Lower lobe of right lung (tissue), 2 donors: ENCODE measurements at regions not wholly inside any gene's neighbourhood (a gene's known extent, or its start where the extent isn't known, plus 50 kb on each side); places are given as distances from the start of the nearest gene placed in this dataset.

Experiments
- ATAC-seq, 2 donors: fragments of 200-7000 bp; cut with Tn5 transposase; one replicate each; pipeline ENCODE4 v1.9.1; 2020 to 2022; ENCODE audit warnings: mild to moderate bottlenecking in 2 of 2, moderate library complexity in 2 of 2
- DNase-seq: peaks from one replicate; pipeline ENCODE4 v3.0.0-alpha.2; 2020
- H3K27ac ChIP-seq: fragments of 200-600 bp; one replicate; pipeline ENCODE4 v1.8.0; 2022
- H3K27me3 ChIP-seq: fragments of 200-600 bp; one replicate; pipeline ENCODE4 v1.8.0; 2022; ENCODE audit warnings: low read depth
- H3K36me3 ChIP-seq: fragments of 200-600 bp; one replicate; pipeline ENCODE4 v1.8.0; 2022; ENCODE audit warnings: mild to moderate bottlenecking
- H3K4me1 ChIP-seq: fragments of 200-600 bp; one replicate; pipeline ENCODE4 v1.8.0; 2022
- H3K4me3 ChIP-seq: fragments of 200-600 bp; one replicate; pipeline ENCODE4 v1.8.0; 2022; ENCODE audit warnings: mild to moderate bottlenecking
- H3K9me3 ChIP-seq: fragments of 200-600 bp; one replicate; pipeline ENCODE4 v1.8.0; 2022
- intact Hi-C: fragments of 100-400 bp; cut with DNase I; formaldehyde crosslinking; loops from one replicate; pipeline ENCODE4 v1.11.0; 2022
- TF ChIP-seq, protein P1 (sequence below): fragments of 200-600 bp; IDR thresholded peaks from one replicate; pipeline ENCODE4 v1.8.0; 2022; ENCODE audit warnings: antibody characterized with exemption, mild to moderate bottlenecking
- donor health status: DM: no; HTN: yes; CAD: no; lungs with severe emphysema.

- H3K4me1 ChIP-seq: peaks cover 28% of the 10 kb centered on the region
- intact Hi-C loops: no loop called here
- no peak overlapping the region for H3K27ac ChIP-seq
- H3K9me3 ChIP-seq: no peaks in the 10 kb centered on the region
- no peaks in the 10 kb centered on the region for H3K27me3 ChIP-seq
- ATAC-seq (peak in 1 of 2 donors; percentile 11), DNase-seq (no peak)
- TF ChIP-seq, protein P1, sequence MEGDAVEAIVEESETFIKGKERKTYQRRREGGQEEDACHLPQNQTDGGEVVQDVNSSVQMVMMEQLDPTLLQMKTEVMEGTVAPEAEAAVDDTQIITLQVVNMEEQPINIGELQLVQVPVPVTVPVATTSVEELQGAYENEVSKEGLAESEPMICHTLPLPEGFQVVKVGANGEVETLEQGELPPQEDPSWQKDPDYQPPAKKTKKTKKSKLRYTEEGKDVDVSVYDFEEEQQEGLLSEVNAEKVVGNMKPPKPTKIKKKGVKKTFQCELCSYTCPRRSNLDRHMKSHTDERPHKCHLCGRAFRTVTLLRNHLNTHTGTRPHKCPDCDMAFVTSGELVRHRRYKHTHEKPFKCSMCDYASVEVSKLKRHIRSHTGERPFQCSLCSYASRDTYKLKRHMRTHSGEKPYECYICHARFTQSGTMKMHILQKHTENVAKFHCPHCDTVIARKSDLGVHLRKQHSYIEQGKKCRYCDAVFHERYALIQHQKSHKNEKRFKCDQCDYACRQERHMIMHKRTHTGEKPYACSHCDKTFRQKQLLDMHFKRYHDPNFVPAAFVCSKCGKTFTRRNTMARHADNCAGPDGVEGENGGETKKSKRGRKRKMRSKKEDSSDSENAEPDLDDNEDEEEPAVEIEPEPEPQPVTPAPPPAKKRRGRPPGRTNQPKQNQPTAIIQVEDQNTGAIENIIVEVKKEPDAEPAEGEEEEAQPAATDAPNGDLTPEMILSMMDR: no peak
- no peak overlapping the region for H3K4me3 ChIP-seq
- H3K36me3 ChIP-seq: no peaks in the 10 kb centered on the region
Observed at GRCh38 chr1:100622966-100623762, 85.2 kb downstream of the GPR88 start.

DNA sequence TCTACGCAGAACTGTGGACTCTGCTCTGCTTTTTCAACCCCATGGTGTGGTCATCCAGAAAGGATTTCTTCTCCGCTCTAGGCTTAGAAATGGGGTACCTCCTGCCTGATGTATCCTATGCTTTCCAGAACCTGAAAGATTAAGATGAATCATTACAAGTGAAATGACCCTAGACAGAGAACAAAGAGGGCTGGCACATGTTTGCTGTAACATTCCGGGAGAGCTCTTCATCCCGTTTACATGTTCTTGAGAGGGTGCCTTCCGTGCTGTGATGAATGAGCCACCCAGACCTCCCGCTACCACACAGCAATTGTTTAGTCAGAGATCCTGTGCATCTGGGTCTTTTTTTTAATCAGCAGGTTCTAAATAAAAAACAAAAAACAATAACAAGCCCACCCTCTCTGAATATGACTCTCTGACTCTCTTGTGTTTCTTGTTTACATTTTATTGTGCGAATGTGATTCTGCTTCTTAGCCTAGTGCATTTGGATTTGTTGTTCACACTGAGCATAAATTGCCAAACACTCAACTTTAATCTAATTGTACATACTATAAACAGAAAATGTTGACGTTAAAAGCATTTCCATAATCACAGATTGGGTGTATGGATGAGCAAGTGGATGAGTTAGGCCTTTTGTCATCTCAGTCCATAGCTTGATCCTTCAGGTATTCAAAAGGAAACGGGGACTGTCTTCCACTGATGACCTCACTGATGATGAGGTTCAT lies 87.1 kb downstream of the GPR88 start:
- Histone ChIP-seq H3K27ac (no peak overlapping the region), H3K4me3 (no peak overlapping the region), H3K27me3 (no peaks in the 10 kb centered on the region), H3K4me1 (peaks cover 28% of the 10 kb centered on the region), H3K9me3 (no peaks in the 10 kb centered on the region), H3K36me3 (no peaks in the 10 kb centered on the region)
- intact Hi-C loops: no loop called here
- DNase-seq (no peak), ATAC-seq (no peak)
- TF ChIP-seq, protein P1: no peak

DNA sequence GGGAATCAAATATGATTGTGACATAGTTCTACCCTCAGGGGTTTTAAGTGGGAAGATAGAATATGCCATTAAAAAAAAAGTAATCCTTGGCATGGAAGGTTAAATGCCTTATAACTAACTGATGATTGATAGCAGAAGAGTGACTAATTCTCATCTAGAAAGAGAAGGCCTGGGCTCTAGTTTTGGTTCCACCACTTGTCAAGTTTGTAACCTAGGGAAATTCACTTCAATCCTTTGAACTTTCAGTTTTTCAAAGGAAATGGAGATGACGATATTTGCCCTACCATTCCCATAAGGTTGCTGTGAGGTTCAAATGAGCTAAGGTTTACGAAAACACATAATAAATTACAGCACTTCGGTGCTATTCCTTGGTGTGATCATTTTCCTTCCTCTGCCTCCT lies 88.5 kb downstream of the GPR88 start:
- H3K27ac ChIP-seq: no peak overlapping the region
- intact Hi-C loops: no loop called here
- no peak overlapping the region for H3K4me3 ChIP-seq
- no peaks in the 10 kb centered on the region for H3K27me3 ChIP-seq
- peaks cover 33% of the 10 kb centered on the region for H3K4me1 ChIP-seq
- TF ChIP-seq, protein P1: no peak
- H3K9me3 ChIP-seq: no peaks in the 10 kb centered on the region
- no peaks in the 10 kb centered on the region for H3K36me3 ChIP-seq
- DNase-seq: no peak
- no peak for ATAC-seq

DNA sequence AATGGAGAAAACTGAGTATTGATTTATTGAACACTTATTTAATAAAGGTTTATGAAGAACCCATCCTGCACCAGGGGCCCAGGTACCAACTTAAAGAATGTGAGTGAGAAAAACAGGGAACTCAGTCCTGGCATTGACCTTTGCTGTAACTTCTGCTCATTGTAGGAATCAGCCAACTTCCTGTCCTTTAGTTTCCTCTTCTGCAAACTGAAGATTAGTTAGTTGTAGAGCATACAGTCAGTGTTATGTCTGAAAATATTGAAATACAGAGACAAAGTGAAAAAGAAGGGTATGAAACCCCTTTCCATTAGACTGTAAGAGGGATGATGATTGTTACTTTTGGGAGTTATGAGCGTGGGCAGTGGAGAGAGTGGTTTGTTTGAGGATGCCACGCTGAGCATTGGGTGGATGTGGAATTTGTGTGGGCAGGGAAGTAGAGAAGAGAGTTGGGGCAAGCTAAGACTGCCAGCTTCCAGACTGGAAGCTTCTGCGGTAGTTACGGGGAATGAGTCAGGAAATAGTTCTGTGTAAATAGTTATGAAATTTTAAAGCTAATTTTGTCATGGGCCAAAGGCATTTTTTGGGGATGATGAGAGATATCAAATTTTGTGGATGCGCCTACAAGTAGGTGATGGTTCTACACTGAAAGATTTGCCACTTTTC lies 89.2 kb downstream of the GPR88 start:
- intact Hi-C loops: no loop called here
- Histone ChIP-seq H3K27ac (peak overlapping the region; percentile 29), H3K9me3 (no peaks in the 10 kb centered on the region), H3K27me3 (no peaks in the 10 kb centered on the region), H3K36me3 (no peaks in the 10 kb centered on the region), H3K4me1 (peaks cover 33% of the 10 kb centered on the region), H3K4me3 (no peak overlapping the region)
- TF ChIP-seq, protein P1: no peak
- ATAC-seq: peak; percentile 55
- DNase-seq: no peak

DNA sequence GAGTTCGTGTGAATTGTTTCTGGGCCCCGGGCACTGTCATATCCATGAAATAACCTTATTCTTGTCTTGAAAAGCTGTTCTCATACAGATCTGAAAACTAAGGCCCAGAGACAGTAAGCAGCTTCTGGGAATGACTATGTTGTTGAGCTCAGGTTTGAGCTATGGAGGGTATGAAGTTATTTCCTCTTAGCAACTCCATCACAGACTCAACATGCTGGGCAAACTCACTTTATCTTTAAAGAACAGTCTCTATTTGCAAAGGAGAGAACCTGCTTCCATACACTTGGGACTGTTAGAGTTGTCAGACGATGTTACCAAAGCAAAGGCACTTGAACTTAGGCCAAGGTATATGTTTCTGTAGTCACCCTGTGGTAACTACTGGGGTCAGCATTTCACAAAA lies 90.0 kb downstream of the GPR88 start:
- H3K36me3 ChIP-seq: no peaks in the 10 kb centered on the region
- ATAC-seq: no peak
- H3K4me1 ChIP-seq: peaks cover 26% of the 10 kb centered on the region
- no peaks in the 10 kb centered on the region for H3K27me3 ChIP-seq
- TF ChIP-seq, protein P1: no peak
- no peaks in the 10 kb centered on the region for H3K9me3 ChIP-seq
- H3K4me3 ChIP-seq: no peak overlapping the region
- DNase-seq: no peak
- H3K27ac ChIP-seq: no peak overlapping the region
- intact Hi-C loops: no loop called here
